Dedifferentiated amniotic fluid mesenchymal stem cell (primary cell): ENCODE measurements at regions not wholly inside any gene's neighbourhood (a gene's known extent, or its start where the extent isn't known, plus 50 kb on each side); places are given as distances from the start of the nearest gene placed in this dataset.
"Not testable (repeated sequence)": the region's sequence is repeated elsewhere in the genome, so short reads cannot be mapped to it uniquely, and the experiment has no call there.

ENCODE experiments used
- DNase-seq: peaks from one replicate; pipeline ENCODE4 v3.0.0-alpha.2; 2016; ENCODE audit errors: extremely low spot score

DNA sequence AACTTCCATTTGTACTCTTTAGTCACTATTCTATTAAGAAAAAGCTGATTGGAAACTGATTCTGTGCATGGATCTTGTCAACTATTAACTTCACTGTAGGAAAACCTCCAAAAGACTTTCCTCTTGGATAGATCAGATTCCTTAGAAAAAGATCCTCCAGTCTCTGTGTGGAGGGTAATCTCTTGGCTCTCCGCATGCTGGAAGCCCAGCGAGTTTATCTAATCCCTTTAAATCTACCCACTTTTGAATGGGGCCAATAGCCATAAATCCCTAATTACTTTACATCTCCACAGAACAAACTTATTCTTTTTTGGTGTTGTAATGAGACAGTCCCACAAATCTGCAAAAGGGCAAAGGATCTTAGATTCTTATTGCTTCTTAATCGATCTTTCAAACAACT lies 1206.4 kb upstream of the ADGRL4 start:
- DNase-seq, result no peak

- peak; percentile 37 for DNase-seq
These were observed 1205.3 kb upstream of the ADGRL4 start for GRCh38 chr1:80211691-80212380.

DNA sequence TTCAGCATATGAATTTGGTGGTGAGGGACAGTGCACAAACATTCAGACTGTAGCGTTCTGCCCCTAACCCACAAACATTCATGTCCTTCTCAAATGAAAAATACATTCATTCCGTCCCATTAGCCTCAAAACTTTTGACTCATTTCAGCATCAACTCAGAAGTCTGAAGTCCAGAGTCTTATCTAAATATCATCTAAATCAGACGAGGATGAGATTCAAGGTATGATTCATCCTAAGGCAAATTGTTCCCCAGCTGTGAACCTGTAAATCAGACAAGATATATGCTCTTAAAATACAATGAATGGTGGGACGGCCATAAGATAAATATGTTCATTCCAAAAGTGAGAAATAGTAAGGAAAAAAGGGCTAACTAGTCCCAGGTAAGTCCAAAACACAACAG lies 1195.6 kb upstream of the ADGRL4 start:
- DNase-seq, result no peak

DNA sequence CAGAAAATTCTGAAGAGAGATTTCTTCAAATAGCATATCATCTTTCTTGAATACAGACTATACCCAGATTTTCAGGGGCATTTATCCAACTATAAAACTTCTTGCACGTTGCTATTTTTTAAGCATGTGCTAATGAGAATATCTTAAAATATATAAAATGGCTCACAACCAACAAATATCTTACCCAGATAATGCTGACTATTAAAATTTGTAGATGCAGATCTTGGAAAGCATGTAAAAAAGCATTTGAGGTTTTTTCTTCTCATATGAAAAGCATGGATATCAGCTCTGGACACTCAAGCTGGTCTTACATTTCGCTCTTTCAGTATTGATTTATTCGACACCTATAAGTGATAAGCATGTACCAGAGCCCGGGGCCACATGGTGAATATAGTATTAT lies 1187.7 kb upstream of the ADGRL4 start:
- no peak for DNase-seq

- DNase-seq, result no peak
These were observed 1174.9 kb upstream of the ADGRL4 start for GRCh38 chr1:80181418-80181817.

GRCh38 chr1:80171631-80172030 lies 1165.1 kb upstream of the ADGRL4 start:
- no peak for DNase-seq

- no peak for DNase-seq
These were observed 1164.4 kb upstream of the ADGRL4 start for GRCh38 chr1:80170811-80171485.

- DNase-seq, result no peak
These were observed 1157.6 kb upstream of the ADGRL4 start for GRCh38 chr1:80164150-80164549.

DNA sequence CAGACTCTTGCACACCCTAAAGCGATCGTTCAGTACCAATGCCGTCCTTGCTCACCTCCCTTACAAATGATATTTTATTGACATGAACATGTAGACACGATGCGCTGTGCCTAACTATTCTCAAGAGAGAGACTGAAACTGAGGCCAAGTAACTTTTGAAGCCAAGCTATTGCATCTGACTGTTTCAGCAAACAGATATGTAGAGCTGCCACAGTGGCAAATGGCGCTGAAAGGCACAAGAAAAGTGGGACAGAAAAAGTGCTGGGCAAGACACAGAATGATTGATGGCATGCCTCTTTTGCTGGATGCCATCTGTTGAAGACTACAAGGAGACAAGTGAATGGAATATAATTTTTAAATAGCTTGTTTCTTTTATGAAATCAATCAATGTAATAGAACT lies 1157.2 kb upstream of the ADGRL4 start:
- no peak for DNase-seq

DNA sequence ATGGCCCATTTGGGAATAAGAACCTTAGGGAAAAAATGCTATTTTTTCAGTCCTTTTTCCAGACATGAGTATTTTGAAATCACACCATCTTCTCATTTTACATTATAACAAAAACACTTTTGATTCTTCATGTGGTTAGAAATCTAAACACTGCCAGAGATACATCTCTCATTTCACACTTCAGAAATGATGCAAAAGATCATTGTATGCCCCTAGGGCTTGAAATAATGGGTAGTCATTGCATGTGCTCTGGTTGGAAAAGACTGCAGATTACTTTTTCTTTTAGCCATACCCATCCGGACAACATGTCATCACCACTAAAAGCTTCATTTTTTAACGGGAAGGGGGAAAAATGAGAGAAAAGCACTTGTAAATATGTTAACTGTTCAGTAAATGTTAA lies 1152.2 kb upstream of the ADGRL4 start:
- no peak for DNase-seq

- no peak for DNase-seq
These were observed 1151.7 kb upstream of the ADGRL4 start for GRCh38 chr1:80158266-80158665.

GRCh38 chr1:80155371-80155770 lies 1148.8 kb upstream of the ADGRL4 start:
- DNase-seq, result no peak

GRCh38 chr1:80154176-80154575 lies 1147.6 kb upstream of the ADGRL4 start:
- no peak for DNase-seq

DNA sequence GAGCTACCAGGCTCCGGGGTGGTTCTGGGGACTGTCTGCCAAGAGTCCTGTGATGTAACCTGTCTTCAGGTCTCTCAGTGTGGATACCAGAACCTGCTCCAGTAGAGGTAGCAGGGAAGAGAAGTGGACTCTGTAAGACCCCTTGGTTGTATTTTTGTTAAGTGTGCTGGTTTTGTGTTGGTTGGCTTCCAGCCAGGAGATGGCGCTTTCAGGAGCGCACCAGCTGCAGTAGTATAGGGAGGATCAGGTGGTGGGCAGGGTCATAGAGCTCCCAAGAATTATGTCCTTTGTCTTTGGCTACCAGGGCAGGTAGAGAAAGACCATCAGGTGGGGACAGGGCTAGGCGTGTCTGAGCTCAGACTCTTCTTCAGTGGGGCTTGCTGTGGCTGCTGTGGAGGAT lies 1147.2 kb upstream of the ADGRL4 start:
- DNase-seq, result no peak

DNA sequence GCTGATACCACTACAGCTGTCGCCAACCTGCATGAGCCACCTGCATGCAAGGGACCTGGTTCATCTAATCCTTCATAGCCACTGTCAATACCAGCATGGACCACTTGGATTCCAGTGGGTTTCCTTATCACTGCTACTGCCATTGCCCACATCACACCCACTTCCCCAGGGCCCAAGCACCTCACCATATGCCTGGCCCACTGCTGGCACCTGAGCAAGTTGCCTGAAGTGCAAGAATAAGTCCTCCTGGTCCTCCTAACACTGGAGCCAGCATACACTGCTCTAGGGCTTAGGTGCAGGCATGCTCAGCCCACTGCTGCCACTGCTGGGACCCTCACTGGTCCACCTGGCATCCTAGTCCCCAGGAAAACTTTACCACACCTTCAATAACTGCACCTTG lies 1136.8 kb upstream of the ADGRL4 start:
- no peak for DNase-seq

DNA sequence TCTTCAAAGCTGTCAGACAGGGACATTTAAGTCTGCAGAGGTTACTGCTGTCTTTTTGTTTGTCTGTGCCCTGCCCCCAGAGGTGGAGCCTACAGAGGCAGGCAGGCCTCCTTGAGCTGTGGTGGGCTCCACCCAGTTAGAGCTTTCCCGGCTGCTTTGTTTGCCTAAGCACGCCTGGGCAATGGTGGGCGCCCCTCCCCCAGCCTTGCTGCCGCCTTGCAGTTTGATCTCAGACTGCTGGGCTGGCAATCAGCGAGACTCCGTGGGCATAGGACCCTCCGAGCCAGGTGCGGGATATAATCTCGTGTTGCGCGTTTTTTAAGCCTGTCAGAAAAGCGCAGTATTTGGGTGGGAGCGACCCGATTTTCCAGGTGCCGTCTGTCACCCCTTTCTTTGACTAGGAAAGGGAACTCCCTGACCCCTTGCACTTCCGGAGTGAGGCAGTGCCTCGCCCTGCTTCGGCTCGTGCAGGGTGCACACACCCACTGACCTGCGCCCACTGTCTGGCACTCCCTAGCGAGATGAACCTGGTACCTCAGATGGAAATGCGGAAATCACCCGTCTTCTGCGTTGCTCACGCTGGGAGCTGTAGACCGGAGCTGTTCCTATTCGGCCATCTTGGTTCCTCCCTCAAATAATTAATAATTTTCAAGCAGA lies 1131.5 kb upstream of the ADGRL4 start:
- not testable (repeated sequence) for DNase-seq

DNA sequence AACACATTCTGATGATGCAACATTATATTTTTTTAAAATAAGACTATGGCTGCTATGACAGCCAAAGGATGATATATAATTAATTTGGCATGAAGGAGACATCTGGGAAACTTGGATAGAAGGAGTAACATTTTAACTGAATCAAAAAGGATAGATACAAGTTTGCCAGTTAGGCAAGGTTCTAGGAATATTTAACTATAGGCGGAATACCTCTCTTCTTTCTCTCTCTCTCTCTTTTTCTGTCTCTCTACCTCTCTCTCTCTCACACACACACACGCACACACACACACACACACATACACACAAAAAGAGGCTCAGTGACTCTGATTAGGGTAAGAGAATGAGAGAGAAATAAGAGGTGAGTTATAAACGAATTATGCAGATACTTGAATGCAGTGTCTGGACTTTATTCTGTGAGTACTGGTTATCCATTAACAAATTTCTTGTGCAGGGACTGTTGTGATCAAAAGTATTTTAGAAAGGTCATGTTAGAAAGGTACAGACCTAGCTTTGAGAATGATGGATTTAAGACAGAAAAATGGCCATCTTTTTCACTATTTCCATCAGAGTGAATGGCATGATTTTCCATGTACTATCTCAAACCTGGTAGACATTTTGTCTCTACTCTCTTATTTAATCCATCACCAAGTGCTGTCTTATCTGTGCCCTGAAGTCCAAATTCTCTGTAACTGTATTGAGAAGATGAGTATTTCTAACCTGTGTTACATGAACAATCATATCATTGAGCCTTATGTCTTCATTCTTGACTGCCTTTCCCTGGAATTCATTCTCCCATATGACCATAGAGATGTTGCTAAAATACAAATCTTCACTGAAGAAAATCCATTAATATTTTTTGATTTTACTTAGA lies 1106.9 kb upstream of the ADGRL4 start:
- no peak for DNase-seq

DNA sequence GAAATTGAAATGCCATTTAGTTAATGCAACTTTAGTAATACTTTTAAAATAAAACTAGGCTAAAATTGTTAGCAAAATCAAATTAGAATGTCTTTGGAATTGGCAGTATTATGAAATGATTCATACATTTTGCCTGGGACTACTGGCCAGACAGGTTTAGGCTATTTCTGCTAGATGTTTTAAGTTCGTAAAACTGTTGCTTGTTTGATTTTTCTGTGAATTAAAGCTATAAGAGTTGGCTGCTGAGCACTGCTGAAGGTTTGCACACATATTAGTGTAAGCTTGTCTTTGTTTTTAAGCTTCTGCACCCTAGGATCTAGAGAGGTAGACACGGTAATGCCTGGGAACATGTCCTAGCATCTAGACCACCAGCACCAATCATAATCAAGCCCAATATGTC lies 1094.6 kb upstream of the ADGRL4 start:
- DNase-seq, result no peak

GRCh38 chr1:80099713-80100112 lies 1093.2 kb upstream of the ADGRL4 start:
- DNase-seq, result no peak

DNA sequence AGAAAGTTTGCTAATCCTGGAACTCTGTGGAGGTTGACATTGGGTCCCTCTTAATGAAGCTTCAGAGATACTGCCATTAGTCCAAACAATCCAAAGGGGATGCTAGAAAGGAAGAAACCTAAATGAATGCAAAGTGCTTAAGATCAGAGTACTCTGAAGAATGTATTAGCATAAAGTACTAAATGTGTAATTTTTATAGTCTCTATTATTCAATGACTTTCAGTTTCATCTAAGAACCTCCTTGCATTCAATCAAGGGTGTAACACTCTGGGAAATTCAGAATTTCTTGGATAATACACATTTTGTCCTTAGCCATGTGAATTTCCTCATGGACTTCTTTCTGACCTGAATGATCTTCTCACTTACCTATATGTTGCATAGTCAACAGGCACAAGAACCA lies 1078.5 kb upstream of the ADGRL4 start:
- DNase-seq, result no peak

DNA sequence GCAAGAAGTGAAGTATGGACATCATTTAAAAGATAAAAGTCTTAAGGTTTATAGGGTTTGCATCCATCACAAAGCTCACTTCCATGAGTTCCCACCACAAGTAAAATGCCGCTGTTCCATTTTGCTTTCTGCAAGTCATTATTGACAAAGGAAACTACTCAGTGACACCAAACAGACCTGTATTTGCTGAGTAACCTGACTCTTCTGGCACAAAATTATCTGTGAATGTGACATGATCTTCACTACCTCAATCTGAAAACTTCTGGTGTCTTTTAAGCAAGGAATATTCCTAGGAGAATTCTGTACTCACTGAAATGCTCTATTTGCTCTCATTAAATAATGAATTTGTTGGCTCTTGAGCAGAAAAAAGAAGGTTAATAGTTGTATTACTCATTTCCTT lies 1077.4 kb upstream of the ADGRL4 start:
- DNase-seq, result no peak

DNA sequence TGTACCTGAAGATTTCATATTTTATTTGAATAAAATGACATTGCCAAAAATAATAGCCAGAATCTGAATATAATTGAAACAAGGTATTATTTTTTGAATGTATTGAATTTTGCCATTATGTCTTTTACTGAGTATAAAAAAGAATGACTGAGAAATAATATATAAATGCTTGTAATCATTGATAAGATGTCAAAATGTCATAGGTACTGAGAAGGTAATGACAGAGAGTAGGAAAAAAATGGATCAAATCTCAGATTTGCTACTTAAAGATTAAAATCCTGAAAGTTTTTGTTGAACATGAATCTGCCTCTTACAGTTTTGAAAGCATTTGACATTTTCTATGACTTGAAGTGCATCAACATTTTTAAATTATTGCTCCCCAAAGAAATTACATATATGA lies 1069.9 kb upstream of the ADGRL4 start:
- no peak for DNase-seq
